Gastrocnemius medialis (tissue), 4 donors: ENCODE measurements at regions not wholly inside any gene's neighbourhood (a gene's known extent, or its start where the extent isn't known, plus 50 kb on each side); places are given as distances from the start of the nearest gene placed in this dataset.

Experiments
- POLR2A ChIP-seq, 2 donors: fragments of 450-650 bp; IDR thresholded peaks; one replicate each; pipeline ENCODE4 v1.6.1; 2017; ENCODE audit warnings: antibody characterized with exemption in 2 of 2, mild to moderate bottlenecking in 2 of 2, moderate library complexity in 2 of 2
- TF ChIP-seq, protein P1 (sequence below), 5 experiments: fragments of 450-650 bp in 3 of 5; fragments of 200-600 bp in 2 of 5; sonication (generic) in 2 of 5; IDR thresholded peaks in 4 of 5; conservative IDR thresholded peaks in 1 of 5; 1 replicate in 4 of 5; 2 replicates in 1 of 5; pipeline ENCODE4 v1.5.1; 2016 to 2019; ENCODE audit warnings: antibody characterized with exemption in 5 of 5, mild to moderate bottlenecking in 3 of 5, moderate library complexity in 3 of 5

DNA sequence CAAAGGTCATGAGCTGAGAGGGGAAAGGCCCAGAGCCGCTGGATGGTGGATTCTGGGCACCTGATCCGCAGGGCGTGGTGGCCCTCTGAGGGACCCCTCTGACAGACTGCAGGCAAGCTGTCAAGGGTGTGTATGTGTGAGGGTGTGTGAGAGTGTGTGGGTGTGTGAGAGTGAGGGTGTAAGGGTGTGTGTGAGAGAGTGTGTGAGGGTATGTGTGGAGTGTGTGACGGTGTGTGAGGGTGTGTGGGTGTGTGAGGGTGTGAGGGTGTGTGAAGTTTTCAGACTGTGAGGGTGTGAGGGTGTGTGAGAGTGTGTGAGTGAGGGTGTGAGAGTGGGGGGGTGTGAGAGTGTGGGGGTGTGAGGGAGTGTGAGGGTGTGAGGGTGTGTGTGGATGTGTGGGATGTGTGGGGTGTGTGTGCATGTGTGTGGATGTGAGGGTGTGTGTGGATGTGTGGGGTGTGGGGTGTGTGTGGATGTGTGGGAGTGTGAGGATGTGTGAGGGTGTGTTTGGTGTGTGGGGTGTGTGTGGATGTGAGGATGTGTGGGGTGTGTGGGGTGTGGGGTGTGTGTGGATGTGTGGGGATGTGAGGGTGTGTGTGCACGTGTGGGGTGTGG is 156.7 kb downstream of the TMEM121 start:
- TF ChIP-seq, protein P1, sequence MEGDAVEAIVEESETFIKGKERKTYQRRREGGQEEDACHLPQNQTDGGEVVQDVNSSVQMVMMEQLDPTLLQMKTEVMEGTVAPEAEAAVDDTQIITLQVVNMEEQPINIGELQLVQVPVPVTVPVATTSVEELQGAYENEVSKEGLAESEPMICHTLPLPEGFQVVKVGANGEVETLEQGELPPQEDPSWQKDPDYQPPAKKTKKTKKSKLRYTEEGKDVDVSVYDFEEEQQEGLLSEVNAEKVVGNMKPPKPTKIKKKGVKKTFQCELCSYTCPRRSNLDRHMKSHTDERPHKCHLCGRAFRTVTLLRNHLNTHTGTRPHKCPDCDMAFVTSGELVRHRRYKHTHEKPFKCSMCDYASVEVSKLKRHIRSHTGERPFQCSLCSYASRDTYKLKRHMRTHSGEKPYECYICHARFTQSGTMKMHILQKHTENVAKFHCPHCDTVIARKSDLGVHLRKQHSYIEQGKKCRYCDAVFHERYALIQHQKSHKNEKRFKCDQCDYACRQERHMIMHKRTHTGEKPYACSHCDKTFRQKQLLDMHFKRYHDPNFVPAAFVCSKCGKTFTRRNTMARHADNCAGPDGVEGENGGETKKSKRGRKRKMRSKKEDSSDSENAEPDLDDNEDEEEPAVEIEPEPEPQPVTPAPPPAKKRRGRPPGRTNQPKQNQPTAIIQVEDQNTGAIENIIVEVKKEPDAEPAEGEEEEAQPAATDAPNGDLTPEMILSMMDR (IDR thresholded peaks at IDR 0.05 in 4 of 5, conservative IDR thresholded peaks at IDR 0.05 in 1 of 5) = no peak
- TF ChIP-seq POLR2A (IDR thresholded peaks at IDR 0.05) = no peak
